A549 (cell line): ENCODE measurements at regions not wholly inside any gene's neighbourhood (a gene's known extent, or its start where the extent isn't known, plus 50 kb on each side); places are given as distances from the start of the nearest gene placed in this dataset.
"Not testable (repeated sequence)": the region's sequence is repeated elsewhere in the genome, so short reads cannot be mapped to it uniquely, and the experiment has no call there.

Experiments used
- ATAC-seq, 2 experiments: fragments of 200-7000 bp in 1 of 2; fragments of >200 bp in 1 of 2; cut with Nextera tagmentation in 1 of 2; cut with Tn5 transposase in 1 of 2; 3 replicates each; pipeline versions ENCODE4 v1.8.0 to v1.9.1; 2018 to 2020; ENCODE audit warnings: mild to moderate bottlenecking in 1 of 2, moderate library complexity in 1 of 2
- CTCF ChIA-PET: fragments of 300-600 bp; sonication (Branson Sonifier 250); formaldehyde crosslinking; extraction: SDS; loops from one replicate; lab custom pipeline; 2021; ENCODE audit warnings: antibody characterized with exemption, inconsistent platforms; lab: Yijun Ruan, JAX
- POLR2A ChIA-PET: fragments of 350-600 bp; formaldehyde crosslinking; extraction: SDS; loops from one replicate; lab custom pipeline; 2021; ENCODE audit warnings: antibody characterized with exemption, inconsistent platforms; lab: Yijun Ruan, JAX
- DNase-seq, 2 experiments: peaks; one replicate each; pipeline versions ENCODE4 v3.0.0 to v3.0.0-alpha.2; 2011 to 2016; ENCODE audit warnings: low read depth in 1 of 2, low spot score in 1 of 2
- FAIRE-seq: peaks from 2 replicates; lab custom pipeline; 2011; peaks lifted over from hg19 to GRCh38; lab: Jason Lieb, UNC
- H3K27ac ChIP-seq, 2 experiments: fragments of >200 bp; sonication (Bioruptor Twin); formaldehyde crosslinking; 3 replicates each; pipeline ENCODE4 v1.5.1; 2016 to 2017
- H3K4me1 ChIP-seq: fragments of >200 bp; sonication (Bioruptor Twin); formaldehyde crosslinking; 3 replicates; pipeline ENCODE4 v1.6.1; 2016
- H3K4me2 ChIP-seq: fragments of >200 bp; sonication (Bioruptor Twin); formaldehyde crosslinking; 3 replicates; pipeline ENCODE4 v1.6.1; 2016
- H3K4me3 ChIP-seq: fragments of >200 bp; sonication (Bioruptor Twin); formaldehyde crosslinking; 3 replicates; pipeline ENCODE4 v1.5.1; 2016
- H3K9me3 ChIP-seq: fragments of >200 bp; sonication (Bioruptor Twin); formaldehyde crosslinking; 3 replicates; pipeline ENCODE4 v1.6.1; 2016
- ATOH8 ChIP-seq: fragments of 250-450 bp; sonication (Bioruptor Pico); IDR thresholded peaks from 2 replicates; pipeline ENCODE4 v1.5.0; 2020; ENCODE audit warnings: low read depth, mild to moderate bottlenecking, moderate library complexity
- BHLHE40 ChIP-seq: IDR thresholded peaks from 2 replicates; pipeline ENCODE4 v1.6.1; 2012; ENCODE audit warnings: low read depth, low read length, inconsistent platforms
- CBX2 ChIP-seq: fragments of 200-600 bp; sonication (generic); IDR thresholded peaks from 2 replicates; pipeline ENCODE4 v1.6.1; 2016; ENCODE audit warnings: low read depth, mild to moderate bottlenecking, borderline replicate concordance
- CEBPB ChIP-seq, 2 experiments: fragments of >200 bp in 1 of 2; sonication (Bioruptor Twin) in 1 of 2; formaldehyde crosslinking in 1 of 2; IDR thresholded peaks; 2 replicates each; pipeline ENCODE4 v1.6.1; 2012 to 2016
- CHD2 ChIP-seq: fragments of 150-350 bp; IDR thresholded peaks from 2 replicates; pipeline ENCODE4 v1.6.1; 2014; ENCODE audit warnings: low read length; ENCODE audit not compliant: partially characterized antibody
- EHF ChIP-seq: fragments of 250-450 bp; sonication (Bioruptor Pico); IDR thresholded peaks from 2 replicates; pipeline ENCODE4 v1.5.0; 2020; ENCODE audit warnings: mild to moderate bottlenecking
- ELK1 ChIP-seq: fragments of 150-350 bp; IDR thresholded peaks from 2 replicates; pipeline ENCODE4 v1.6.1; 2014; ENCODE audit warnings: low read depth, mild to moderate bottlenecking, low read length
- EP300 ChIP-seq, 2 experiments: fragments of >200 bp; sonication (Bioruptor Twin); formaldehyde crosslinking; IDR thresholded peaks; 2 replicates in 1 of 2; 3 replicates in 1 of 2; pipeline ENCODE4 v1.6.1; 2016 to 2017
- HEYL ChIP-seq: fragments of 250-450 bp; sonication (Bioruptor Pico); IDR thresholded peaks from 2 replicates; pipeline ENCODE4 v1.8.0; 2021; ENCODE audit warnings: mild to moderate bottlenecking, moderate library complexity
- JUN ChIP-seq, 2 experiments: fragments of >200 bp; sonication (Bioruptor Twin); formaldehyde crosslinking; IDR thresholded peaks; 2 replicates in 1 of 2; 3 replicates in 1 of 2; pipeline ENCODE4 v1.6.1; 2016 to 2017
- KDM1A ChIP-seq: fragments of 200-600 bp; sonication (generic); IDR thresholded peaks from 2 replicates; pipeline ENCODE4 v1.6.1; 2016; ENCODE audit warnings: low read depth, mild to moderate bottlenecking
- KDM5A ChIP-seq: fragments of 200-600 bp; sonication (generic); IDR thresholded peaks from 2 replicates; pipeline ENCODE4 v1.6.1; 2016; ENCODE audit warnings: antibody characterized with exemption, mild to moderate bottlenecking
- MYC ChIP-seq: IDR thresholded peaks from 2 replicates; pipeline ENCODE4 v1.6.1; 2012; ENCODE audit warnings: mild to moderate bottlenecking, inconsistent platforms, low read length, improper control_type of control experiment, borderline replicate concordance
- NFE2L2 ChIP-seq: fragments of 150-350 bp; conservative IDR thresholded peaks from 2 replicates; pipeline ENCODE4 v1.6.1; 2014; ENCODE audit warnings: low read length
- NPAS2 ChIP-seq: fragments of 250-450 bp; sonication (Bioruptor Pico); IDR thresholded peaks from 2 replicates; pipeline ENCODE4 v1.8.0; 2022; ENCODE audit warnings: mild to moderate bottlenecking, moderate library complexity, borderline replicate concordance
- NR3C1 ChIP-seq: fragments of >200 bp; sonication (Bioruptor Twin); formaldehyde crosslinking; IDR thresholded peaks from 3 replicates; pipeline ENCODE4 v1.6.1; 2017
- POLR2A ChIP-seq: IDR thresholded peaks from 2 replicates; pipeline ENCODE4 v1.6.1; 2012; ENCODE audit warnings: mild to moderate bottlenecking, low read length
- POLR2AphosphoS2 ChIP-seq: conservative IDR thresholded peaks from 2 replicates; pipeline ENCODE4 v1.6.1; 2012; ENCODE audit warnings: low read length, improper control_type of control experiment, inconsistent platforms
- RCOR1 ChIP-seq: fragments of 150-350 bp; IDR thresholded peaks from 2 replicates; pipeline ENCODE4 v1.6.1; 2014; ENCODE audit warnings: antibody characterized with exemption, low read length, low read depth
- RFX5 ChIP-seq: fragments of 450-650 bp; IDR thresholded peaks from 2 replicates; pipeline ENCODE4 v1.7.1; 2014; ENCODE audit warnings: antibody characterized with exemption, mild to moderate bottlenecking, moderate library complexity
- SMC3 ChIP-seq: fragments of >200 bp; sonication (Bioruptor Twin); formaldehyde crosslinking; IDR thresholded peaks from 3 replicates; pipeline ENCODE4 v1.6.1; 2018; ENCODE audit warnings: inconsistent platforms
- SREBF2 ChIP-seq: fragments of 450-650 bp; IDR thresholded peaks from 2 replicates; pipeline ENCODE4 v1.6.1; 2014; ENCODE audit warnings: mild to moderate bottlenecking, moderate library complexity
- TFCP2L1 ChIP-seq: fragments of 250-450 bp; sonication (Bioruptor Pico); IDR thresholded peaks from 2 replicates; pipeline ENCODE4 v1.5.0; 2021; ENCODE audit warnings: mild to moderate bottlenecking
- ZC3H11A ChIP-seq: fragments of 450-650 bp; IDR thresholded peaks from 2 replicates; pipeline ENCODE4 v1.6.1; 2014; ENCODE audit warnings: antibody characterized with exemption, mild to moderate bottlenecking
- ZSCAN20 ChIP-seq: fragments of 250-450 bp; sonication (Bioruptor Pico); IDR thresholded peaks from 2 replicates; pipeline ENCODE4 v1.8.0; 2022; ENCODE audit warnings: mild to moderate bottlenecking, moderate library complexity
- WGBS: methylation state at CpG from one replicate; pipeline ENCODE4 v1.1.6; 2017; ENCODE audit errors: missing lambda C conversion rate; 5-methylcytosine and 5-hydroxymethylcytosine counted together
- TF ChIP-seq, protein P1 (sequence below): IDR thresholded peaks from 2 replicates; pipeline ENCODE4 v1.6.1; 2012
- TF ChIP-seq, protein P2 (sequence below): fragments of 200-600 bp; sonication (generic); IDR thresholded peaks from 2 replicates; pipeline ENCODE4 v1.6.1; 2016; ENCODE audit warnings: antibody characterized with exemption, mild to moderate bottlenecking, moderate library complexity
- TF ChIP-seq, protein P3 (sequence below): IDR thresholded peaks from 2 replicates; pipeline ENCODE4 v1.6.1; 2012

GRCh38 chr7:49023345-49024328, 99.3 kb downstream of the CDC14C start:
- FAIRE-seq: no peak
- no peak for ATAC-seq
- CTCF ChIA-PET: no interaction called here

DNA sequence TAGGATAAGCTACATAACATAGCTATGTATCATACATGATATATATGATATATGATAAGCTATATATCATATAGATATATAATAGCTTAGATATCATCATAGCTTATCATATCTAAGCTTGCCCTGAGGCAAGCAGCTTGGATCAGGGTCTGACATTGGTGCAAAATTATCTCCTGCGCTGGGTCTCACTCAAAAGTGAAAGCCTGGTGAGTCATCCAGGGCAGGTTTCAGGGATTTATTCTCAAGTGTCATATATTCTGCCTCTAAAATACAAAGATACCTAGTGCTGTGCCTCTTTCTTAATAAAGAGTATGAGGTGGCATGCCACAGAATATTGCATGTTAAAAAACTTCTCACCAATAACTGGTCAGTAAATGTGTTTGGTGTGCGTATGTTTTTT, 105.9 kb downstream of the CDC14C start:
- H3K4me3 ChIP-seq: no peak overlapping the region
- no peaks in the 10 kb centered on the region for H3K4me1 ChIP-seq
- no peak overlapping the region for H3K27ac ChIP-seq
- TF ChIP-seq POLR2AphosphoS2 (no peak), KDM5A (no peak), NPAS2 (CRISPR knock-in tag) (no peak), ZC3H11A (no peak), RCOR1 (no peak), HEYL (CRISPR knock-in tag) (no peak), CEBPB (IDR thresholded peaks at IDR 0.05) (no peak), ZSCAN20 (CRISPR knock-in tag) (no peak), EHF (no peak), CHD2 (no peak)
- TF ChIP-seq, protein P1, sequence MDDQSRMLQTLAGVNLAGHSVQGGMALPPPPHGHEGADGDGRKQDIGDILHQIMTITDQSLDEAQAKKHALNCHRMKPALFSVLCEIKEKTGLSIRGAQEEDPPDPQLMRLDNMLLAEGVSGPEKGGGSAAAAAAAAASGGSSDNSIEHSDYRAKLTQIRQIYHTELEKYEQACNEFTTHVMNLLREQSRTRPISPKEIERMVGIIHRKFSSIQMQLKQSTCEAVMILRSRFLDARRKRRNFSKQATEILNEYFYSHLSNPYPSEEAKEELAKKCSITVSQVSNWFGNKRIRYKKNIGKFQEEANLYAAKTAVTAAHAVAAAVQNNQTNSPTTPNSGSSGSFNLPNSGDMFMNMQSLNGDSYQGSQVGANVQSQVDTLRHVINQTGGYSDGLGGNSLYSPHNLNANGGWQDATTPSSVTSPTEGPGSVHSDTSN: no peak
- TF ChIP-seq, protein P2, sequence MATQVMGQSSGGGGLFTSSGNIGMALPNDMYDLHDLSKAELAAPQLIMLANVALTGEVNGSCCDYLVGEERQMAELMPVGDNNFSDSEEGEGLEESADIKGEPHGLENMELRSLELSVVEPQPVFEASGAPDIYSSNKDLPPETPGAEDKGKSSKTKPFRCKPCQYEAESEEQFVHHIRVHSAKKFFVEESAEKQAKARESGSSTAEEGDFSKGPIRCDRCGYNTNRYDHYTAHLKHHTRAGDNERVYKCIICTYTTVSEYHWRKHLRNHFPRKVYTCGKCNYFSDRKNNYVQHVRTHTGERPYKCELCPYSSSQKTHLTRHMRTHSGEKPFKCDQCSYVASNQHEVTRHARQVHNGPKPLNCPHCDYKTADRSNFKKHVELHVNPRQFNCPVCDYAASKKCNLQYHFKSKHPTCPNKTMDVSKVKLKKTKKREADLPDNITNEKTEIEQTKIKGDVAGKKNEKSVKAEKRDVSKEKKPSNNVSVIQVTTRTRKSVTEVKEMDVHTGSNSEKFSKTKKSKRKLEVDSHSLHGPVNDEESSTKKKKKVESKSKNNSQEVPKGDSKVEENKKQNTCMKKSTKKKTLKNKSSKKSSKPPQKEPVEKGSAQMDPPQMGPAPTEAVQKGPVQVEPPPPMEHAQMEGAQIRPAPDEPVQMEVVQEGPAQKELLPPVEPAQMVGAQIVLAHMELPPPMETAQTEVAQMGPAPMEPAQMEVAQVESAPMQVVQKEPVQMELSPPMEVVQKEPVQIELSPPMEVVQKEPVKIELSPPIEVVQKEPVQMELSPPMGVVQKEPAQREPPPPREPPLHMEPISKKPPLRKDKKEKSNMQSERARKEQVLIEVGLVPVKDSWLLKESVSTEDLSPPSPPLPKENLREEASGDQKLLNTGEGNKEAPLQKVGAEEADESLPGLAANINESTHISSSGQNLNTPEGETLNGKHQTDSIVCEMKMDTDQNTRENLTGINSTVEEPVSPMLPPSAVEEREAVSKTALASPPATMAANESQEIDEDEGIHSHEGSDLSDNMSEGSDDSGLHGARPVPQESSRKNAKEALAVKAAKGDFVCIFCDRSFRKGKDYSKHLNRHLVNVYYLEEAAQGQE: no peak
- POLR2A ChIA-PET: no interaction called here
- no peak for DNase-seq
- H3K4me2 ChIP-seq: no peak overlapping the region
- no peak for FAIRE-seq
- CTCF ChIA-PET: no interaction called here
- no peak for ATAC-seq
- no peaks in the 10 kb centered on the region for H3K9me3 ChIP-seq
- 8% methylated on average over 2 of the region's 2 CpGs for WGBS

More at GRCh38 chr7:49023345-49024328, 99.3 kb downstream of the CDC14C start:
- POLR2A ChIA-PET: no interaction called here
- H3K4me1 ChIP-seq: no peaks in the 10 kb centered on the region
- DNase-seq: no peak
- no peak overlapping the region for H3K4me2 ChIP-seq
- TF ChIP-seq, protein P3, sequence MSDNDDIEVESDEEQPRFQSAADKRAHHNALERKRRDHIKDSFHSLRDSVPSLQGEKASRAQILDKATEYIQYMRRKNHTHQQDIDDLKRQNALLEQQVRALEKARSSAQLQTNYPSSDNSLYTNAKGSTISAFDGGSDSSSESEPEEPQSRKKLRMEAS: no peak
- no peak for TF ChIP-seq BHLHE40
- no peak for TF ChIP-seq RFX5
- no peak for TF ChIP-seq SMC3
- no peak for TF ChIP-seq NR3C1
- TF ChIP-seq EP300 (IDR thresholded peaks at IDR 0.05): no peak
- TF ChIP-seq CBX2: no peak
- no peak for TF ChIP-seq POLR2A
- no peak for TF ChIP-seq ELK1
- no peak for TF ChIP-seq NFE2L2
- no peak for TF ChIP-seq JUN (IDR thresholded peaks at IDR 0.05)
- TF ChIP-seq KDM1A: no peak
- no peak for TF ChIP-seq ATOH8 (CRISPR knock-in tag)
- TF ChIP-seq NPAS2 (CRISPR knock-in tag): no peak
- no peak for TF ChIP-seq MYC
- no peak for TF ChIP-seq TFCP2L1 (CRISPR knock-in tag)
- TF ChIP-seq SREBF2: no peak
- no peak for TF ChIP-seq HEYL (CRISPR knock-in tag)
- TF ChIP-seq, all 56 proteins: peak for 0
- Histone ChIP-seq H3K4me3 (no peak overlapping the region), H3K9me3 (no peaks in the 10 kb centered on the region), H3K27ac (no peak overlapping the region)
- WGBS: 9% methylated on average over 9 of the region's 9 CpGs

DNA sequence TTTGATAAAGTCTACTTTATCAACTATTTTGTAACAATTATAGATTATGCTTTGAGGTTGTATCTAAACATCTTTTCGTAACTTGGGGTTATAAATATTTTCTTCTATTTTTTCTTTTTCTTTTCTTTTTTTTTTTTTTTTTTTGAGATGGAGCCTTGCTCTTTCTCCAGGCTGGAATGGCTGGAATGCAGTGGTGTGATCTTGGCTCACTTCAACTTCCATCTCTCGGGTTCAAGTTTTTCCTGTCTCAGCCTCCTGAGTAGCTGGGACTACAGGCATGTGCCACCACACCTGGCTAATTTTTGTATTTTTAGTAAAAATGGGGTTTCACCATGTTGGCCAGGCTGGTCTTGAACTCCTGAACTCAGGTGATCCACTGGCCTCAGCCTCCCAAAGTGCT, 108.8 kb downstream of the CDC14C start:
- DNase-seq, H3K27ac ChIP-seq, H3K4me3 ChIP-seq, CTCF ChIA-PET, H3K4me1 ChIP-seq, POLR2A ChIA-PET, ATAC-seq, FAIRE-seq, H3K4me2 ChIP-seq, H3K9me3 ChIP-seq: not testable (repeated sequence)
- 10% methylated on average over 2 of the region's 2 CpGs for WGBS
